GM18868 (cell line): ENCODE measurements at regions not wholly inside any gene's neighbourhood (a gene's known extent, or its start where the extent isn't known, plus 50 kb on each side); places are given as distances from the start of the nearest gene placed in this dataset.

Experiments
- ATAC-seq: cut with Tn5 transposase; IDR thresholded peaks from one replicate; pipeline ENCODE4 v1.9.1; 2021; ENCODE audit warnings: mild to moderate bottlenecking, moderate library complexity; ENCODE audit not compliant: unreplicated experiment

DNA sequence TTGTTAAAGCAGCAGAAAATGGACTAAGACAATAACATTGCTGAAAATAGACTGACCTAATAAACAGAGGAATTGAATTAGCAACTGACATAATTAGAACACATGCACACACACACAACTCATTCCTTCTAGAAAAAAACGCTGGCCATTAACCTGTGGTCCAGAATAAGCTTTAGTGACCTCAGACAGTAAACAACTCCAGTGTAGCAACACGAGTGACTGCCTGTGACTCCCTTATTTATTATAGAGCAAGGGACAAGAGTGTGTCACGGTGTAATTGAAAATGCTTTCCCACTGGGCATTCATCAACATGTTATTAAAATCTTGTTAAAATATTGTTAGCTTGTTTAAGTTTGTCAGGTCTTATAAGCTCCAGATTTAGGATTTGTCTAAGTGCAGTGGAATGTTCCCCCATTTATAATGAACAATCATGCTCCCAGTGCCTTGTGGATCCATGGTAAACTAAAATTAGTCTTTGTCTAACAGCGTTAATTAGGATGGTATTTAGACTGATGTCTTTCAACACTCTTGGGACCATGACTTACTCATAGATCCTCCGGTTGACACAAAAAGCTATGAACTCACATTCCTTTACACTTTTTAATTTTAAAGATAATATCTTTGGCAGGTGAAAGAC is 111.7 kb upstream of the IRS2 start:
- ATAC-seq = no peak

DNA sequence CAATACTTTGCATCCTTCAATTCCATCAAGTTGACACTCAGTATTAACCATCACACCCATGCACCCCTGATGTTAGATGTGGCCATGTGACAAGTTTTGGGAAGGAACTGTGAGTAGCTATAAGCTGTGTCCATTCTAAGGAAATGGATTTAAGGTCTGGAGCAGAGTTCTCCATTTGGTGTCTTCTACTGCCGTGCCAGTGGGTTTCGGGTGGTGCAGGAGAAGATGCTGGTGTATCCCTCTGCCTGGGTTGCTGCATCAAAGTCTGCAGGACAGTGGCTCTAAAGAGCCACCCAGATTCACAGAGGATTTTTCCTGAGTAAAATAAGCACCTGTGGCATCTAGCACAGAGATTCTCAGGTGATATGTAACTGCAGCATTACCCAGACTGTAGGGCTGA is 105.7 kb upstream of the IRS2 start:
- no peak for ATAC-seq

DNA sequence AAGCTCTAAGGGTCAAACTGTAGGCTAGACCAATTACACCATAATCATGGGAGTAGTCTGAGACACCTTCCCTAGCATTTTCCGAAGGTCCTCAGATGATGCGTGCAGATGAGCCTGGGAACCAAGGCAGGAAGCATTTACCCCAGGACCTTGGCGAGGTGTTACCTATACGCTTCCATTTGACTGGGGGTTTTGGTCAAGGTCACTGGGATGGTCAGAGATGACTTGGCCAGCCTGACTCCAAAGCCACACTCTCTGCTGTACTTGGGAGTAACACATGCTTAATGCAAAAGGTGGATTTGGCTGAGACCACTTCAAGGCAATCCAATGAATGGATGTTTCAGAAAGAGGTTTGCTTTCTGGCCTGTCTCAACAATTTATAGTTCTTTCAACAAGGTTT is 98.9 kb upstream of the IRS2 start:
- ATAC-seq = no peak

DNA sequence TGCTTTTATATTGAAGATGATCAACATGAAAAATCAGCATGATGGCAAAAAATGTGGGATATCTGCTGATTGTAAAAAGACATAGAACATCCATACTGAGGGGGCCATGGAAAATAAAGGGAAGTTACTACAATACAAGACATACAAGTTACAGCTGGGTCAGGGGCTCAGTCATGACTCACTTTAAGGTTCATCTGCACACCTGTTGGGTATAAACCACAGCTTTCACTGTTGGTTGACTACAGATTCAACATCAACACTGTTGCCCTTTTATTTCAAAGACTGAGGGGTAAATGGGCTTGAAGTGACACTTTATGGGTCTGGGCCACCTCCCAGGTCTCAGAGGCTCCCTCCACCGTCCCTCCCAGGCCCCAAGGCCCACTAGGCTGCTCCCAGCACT is 98.1 kb upstream of the IRS2 start:
- ATAC-seq = no peak

DNA sequence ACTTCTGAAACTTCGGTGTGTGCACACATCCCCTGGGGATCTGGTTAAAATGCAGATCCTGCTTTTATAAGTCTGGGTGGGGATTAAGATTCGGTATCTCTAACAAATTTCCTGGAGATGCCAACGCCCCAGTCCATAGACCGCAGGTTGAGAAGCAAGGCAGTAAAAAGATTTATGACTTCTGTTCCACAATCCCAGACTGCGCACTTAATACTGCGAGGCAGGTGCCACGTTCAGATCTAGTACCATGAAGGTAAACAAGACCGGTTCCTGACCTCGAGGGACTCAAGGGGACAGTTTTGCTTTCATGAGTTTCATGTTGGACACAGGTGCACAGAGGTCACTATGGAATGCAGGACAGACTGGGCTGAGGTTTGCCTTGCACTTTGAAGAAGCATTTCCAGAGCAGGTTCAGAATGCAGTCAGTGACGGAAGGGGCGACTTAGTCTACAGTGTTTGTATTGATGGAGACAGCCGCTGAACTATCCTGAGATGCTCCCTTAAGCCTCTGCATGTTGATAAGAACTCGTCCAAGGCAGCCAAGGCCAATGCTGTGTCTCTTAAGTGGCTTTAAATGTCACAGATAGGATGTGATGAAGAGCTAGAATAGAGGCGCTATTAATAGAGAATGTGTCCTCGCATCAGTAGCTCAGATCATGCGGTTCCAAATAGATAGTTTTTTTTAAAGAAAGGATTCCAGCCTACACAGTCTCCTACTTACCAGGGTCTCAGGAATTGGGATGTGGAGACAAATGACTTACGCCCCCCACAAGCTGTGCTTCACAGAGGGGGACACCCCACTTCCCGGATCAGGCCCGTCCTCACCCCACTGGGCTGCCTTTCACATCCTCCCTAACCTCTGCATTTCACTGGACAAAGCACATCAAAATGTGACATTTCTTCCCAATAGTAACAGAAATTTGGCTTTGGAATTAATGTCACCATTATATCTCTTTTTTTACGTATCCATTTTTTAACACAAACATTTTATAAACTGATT is 97.1 kb upstream of the IRS2 start:
- ATAC-seq = no peak

DNA sequence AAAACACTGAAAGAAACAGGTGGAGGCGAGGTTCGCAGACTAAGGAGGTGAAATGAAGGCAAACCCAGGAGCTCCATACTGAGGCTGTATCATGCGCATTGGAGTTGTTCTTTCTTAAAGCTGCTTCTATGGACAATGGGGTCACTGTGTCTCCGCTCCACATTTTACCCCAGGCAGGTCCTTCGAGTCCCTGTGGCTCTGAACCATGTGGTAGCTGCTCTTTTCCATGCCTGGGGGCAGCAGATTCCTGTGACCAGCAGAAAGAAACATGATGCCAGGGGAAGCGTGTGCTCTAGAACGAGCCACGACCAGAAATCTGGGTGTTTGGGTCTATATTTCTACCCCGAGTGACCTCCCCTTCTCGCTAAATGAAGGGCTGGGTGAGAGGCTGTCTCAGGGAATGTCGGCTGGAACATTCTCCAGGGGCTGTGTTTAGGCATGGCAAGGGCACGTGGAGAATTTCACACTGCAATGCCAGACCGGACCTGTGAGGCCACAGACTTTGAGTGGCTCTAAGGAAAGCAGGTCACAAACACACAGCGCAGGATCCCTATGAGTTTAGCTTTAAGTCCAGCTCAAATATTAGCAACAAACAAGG is 95.7 kb upstream of the IRS2 start:
- no peak for ATAC-seq

DNA sequence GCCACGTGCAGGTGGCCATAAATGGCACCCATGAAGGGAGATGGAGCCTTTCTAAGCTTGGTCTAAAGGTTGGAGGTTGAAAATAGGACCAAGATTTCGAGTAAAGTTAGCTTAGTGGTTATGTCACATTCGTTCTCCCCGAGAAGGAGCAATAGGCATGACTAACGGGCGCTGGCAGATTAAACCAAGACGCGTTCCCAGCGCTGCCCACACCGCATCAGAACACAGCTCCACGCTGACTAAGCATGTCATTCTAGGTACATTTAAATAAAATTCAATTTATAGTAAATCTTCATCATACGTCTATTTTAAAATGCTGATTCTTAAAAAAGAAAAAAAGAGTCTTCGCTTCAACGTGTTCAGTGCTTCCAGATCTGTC is 95.0 kb upstream of the IRS2 start:
- no peak for ATAC-seq

DNA sequence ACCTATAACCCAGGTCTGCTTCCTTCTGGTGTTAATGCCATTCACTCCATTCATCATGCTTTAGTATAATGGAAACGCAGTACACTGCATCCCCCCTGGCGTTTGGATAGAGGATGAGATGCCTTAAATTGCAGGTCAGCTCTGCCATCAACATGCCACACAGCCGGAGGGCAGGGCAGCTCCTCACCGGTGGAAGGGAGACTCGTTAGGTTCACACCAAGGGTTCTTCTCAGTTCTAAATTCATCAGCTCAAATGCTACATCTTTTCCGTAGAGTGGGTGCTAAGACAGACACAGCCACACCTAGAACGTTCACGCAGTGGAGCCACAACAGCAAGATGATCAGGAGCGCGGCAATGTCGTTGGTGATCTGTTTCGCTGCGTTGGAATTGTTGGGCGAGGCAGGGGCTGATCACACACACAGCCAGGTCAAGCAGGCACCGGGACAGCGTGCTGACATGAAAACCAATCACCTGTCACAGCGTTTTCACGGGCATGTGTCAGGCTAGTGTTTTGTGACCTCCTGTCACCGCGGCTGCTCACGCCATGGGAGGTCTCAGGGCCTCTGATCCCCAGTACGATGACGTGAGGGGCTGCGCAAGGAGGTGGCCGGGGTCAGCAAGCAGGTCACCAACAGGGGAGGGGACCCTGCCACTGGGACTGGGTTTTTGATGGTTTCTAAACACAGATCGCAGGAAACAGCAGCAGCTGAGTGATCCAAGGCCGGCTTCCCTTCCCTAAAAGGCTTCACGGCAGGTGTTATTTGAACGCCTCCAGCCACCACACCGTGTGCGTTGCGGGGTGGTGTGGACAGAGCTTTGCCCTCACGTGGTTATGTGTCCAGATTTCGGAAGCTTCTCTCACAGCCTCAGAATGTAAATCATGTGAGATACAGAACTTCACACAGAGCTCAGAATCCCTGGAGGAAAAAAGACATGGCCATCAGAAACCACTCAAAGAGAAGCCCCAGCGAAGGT is 94.3 kb upstream of the IRS2 start:
- no peak for ATAC-seq

DNA sequence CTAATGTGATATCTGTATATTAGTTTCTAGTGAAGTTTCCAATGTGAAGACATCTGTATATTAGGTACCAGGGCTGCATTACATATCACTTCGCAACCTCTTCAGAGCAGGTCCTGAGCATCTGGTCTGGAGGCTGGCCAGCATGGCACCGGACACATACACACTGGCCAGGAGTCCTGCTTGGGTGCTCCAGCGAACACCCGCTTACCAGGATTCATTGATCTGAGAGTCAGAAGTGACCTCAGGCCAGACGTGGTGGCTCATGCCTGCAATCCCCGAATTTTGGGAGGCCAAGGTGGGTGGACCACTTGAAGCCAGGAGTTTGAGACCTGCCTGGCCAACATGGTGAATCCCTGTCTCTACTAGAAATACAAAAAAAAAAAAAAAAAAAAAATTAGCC is 93.0 kb upstream of the IRS2 start:
- ATAC-seq = no peak

DNA sequence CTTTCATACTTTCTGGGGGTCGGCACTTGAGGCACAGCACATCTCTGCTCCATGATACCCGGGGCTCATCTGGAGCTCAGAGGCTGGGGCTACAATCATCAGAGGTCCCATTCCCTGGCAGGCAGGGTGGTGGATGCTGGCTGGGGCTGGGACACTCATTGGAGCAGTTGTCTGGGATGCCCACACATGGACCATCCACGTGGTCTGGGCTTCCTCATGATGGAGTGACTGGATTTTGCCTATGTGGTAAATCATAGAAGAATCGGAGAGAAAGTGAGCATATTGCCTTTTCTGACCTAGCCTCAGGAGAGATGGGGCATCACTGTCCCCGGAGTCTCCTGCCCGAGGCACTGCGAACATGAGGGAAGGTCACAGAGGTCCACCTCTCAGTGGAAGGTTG is 91.4 kb upstream of the IRS2 start:
- ATAC-seq = no peak

DNA sequence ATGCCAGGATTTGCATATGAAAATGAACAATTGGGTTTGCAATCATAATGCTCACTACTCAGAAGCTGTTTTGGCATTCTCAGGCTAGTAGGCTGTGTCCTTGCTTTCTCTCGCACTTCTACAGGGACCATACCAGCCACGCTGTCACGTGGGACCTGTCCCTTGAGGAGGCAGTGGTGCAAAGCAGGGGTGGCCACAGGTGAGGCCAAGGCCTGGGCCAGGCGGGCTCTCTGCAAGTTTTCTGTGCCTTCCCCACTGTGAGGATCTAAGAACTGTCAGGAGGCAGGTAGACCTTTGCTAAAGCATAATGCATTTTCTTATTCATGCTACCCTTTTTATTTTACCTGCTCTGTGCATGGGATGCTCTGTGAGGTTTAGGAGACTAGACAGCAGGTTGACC is 89.4 kb upstream of the IRS2 start:
- ATAC-seq = no peak

DNA sequence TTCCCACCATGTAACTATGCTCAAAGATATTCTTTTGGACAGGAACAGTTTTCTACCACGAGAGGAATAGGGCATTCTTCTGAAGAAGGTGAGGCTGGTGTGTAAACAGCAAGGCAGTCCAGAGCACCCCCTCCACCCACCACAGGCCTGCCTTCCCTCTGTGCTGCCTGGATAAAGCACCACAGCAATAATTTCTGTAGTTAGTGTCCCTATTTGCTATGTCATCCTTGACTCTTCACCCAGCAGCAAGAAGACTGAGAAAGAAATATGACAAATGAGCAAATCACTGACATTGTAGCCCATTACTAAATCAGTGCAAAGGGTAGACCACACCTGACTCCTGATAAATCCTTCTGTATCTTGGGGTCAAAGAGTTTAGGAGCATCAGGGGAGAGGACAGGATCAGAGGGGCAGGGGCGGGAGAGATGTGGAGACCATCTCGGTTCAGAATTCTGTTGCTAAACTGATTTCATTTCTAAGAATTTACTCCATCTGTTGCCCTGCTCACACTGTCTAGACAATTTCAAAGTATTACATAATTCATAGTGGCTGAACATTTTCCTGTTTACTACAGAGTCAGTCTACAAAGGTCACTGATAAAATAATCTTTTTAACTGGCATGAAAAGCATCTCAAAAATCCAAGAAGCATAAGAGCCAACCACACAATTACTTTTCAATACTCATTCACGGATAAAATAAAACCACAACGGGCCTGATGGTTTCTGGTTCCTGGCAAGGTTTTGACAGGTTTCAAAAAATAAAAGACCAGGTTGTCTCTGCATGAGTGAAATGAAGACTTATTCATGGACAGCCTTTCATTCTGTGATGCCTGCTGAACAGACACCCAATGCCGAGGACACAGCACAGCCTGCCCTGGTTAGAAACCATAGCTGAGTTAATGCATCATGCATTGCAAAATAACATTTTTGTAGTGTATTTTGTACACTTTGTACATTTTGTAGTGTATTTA is 88.4 kb upstream of the IRS2 start:
- ATAC-seq = no peak

DNA sequence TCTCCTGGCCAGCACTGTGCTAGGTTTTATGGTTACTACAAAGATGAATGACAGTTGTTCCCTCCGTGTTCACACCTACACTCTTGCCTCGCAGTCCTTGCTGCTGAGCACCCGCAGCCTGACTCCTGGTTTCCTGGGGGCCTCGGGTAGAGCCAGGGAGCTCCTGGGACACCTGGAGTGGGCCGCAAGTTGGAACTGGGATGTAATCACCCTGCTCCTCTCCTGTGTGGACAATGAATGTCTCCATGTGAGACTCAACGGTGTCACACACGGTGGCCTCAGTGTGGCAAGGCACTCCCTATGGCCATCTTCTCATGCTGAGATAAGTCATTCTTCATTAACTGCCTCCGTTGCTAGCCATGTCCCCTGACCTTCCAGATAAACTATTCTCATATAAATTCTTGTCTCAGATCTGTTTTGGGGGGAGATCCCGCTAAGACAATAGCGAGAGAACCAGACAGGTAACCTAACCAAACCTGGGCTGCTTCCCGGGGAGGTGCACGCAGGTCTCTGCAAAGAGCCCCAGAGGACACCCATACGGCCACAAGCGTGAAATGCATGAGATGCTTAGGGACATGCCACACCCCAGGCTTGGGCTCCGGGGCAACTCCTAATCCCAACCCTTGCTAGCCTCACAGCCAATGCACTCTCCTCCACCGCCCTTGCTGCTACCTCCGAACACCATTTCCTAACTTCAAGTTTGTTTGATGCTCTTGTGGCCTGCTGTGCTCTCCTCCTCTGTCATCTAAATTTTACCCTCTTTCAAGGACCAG is 87.2 kb upstream of the IRS2 start:
- ATAC-seq = no peak

DNA sequence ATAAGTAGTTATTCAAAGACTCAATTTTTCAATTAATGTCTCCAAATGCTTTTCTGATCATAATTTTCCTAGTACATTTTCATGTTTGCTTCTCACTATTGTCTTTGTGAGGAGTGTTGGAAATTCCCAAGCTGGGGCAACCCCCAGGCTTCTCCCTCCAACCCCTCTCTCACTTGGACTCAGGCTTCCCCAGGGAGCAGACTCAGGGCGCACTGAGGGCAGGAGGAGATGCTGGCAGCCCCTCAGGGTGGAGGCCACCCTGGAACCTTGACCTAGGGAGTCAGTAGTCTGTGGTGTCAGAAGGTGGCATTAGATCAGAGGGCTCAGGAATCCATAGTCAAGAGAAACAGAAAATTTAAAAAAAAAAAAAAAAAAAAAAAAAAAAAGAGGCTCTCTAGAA is 86.5 kb upstream of the IRS2 start:
- ATAC-seq = no peak

DNA sequence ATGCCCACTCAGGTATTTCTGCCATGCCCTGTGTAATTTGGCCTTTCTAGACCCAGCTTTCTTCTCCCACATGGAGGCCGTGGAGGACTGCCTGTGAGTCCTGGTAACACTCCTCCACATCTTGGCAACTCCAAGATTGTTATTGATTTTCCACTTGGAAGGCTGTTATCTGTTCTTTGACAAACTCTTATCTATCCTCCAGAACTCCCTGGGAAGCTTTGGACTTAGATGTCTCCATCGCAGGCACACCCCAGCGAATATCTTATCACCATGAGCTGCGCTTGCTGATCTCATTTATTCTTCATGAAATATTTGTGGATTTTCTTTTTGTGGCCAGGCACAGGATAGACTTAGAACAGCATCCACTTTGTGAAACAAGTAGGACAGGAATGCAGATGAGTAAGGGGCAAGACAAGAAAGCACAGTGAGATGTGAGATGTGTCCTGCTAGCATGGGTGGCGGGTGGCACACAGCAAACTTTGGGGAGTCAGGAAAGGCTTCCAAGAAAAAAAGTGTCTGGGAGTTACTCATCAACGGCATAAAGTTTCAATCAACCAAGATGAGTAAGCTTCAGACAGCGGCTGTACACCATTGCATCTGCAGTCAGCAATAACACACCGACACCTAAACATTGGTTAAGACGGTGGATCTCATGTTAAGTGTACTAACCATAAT is 84.5 kb upstream of the IRS2 start:
- ATAC-seq = no peak

DNA sequence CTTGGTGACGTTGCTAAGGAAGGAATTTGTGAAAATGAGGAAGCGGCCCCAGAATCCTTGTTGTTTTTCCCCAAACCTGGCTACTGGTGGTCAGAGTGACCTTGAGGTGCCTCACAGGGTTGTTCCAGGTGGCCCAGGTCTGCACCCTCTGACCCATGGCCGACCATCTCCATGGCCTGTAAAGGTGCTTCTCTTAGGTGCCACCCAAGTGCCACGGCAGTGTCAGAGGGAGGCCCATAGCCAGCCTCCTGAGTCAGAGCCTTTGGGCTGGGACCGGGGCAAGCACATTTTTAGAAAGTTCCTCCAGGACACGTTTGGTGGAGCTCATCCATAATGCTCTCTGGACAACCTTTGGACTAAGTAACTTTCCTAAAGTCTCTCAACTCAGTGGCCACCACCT is 83.9 kb upstream of the IRS2 start:
- ATAC-seq = no peak

DNA sequence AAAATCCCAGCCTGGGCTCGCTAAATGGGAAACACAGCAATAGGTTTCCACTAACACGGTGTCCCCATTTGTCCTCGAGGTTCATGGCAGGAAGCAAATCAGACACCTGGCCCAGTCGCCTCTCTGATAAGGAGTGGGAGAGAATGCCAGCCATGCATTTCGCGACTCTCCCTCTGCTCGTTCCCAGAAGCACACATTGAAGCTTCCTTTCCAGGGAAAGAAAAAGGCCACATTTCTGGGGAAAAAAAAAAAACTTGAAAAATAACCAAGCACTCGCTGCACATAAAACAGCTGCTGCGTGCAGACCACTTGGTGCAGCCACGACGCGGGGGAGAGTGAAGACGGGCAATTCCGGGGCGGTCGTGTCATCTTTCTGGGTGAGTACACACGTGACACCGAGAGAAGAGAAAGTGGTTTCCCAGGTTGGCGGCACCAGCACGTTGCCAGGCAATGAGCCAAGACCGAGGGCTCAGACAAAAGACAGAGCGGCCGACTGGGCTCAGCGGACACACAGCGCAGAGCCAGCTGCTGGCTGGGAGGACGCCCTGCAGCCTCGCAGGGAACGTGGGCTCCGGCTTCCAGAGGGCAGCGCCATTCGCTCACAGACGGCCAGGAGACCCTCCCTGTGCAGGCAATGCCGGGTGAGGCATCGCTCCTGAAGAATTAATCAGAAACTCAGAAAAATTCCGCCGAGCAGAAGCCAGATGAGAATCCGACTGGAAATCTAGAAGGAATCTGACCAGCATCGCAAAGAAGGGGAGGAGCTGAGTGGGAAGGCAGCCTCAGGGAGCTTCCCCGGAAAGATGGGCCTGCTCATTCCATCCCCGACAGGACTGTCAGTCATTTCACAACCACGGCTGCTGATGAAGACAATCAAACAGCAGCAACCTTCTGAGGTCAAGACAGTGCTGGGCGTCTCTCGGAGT is 83.2 kb upstream of the IRS2 start:
- ATAC-seq = peak; percentile 69
